PFSK-1 (cell line): ENCODE measurements at regions not wholly inside any gene's neighbourhood (a gene's known extent, or its start where the extent isn't known, plus 50 kb on each side); places are given as distances from the start of the nearest gene placed in this dataset.

Experiments used
- FOXP2 ChIP-seq: optimal IDR thresholded peaks from 2 replicates; pipeline ENCODE3; 2011; ENCODE audit warnings: borderline replicate concordance, control low read depth, inconsistent platforms; ENCODE audit not compliant: insufficient read depth; ENCODE audit errors: extremely low read length, extremely low read depth
- POLR2AphosphoS5 ChIP-seq: IDR thresholded peaks from 2 replicates; pipeline ENCODE4 v1.6.1; 2012; ENCODE audit warnings: low read depth, mild to moderate bottlenecking, control low read depth, low read length, moderate library complexity
- SIN3A ChIP-seq: IDR thresholded peaks from 2 replicates; pipeline ENCODE4 v1.6.1; 2012; ENCODE audit warnings: mild to moderate bottlenecking, low read length, moderate library complexity, borderline replicate concordance; ENCODE audit not compliant: insufficient read depth
- TAF1 ChIP-seq: IDR thresholded peaks from 2 replicates; pipeline ENCODE4 v1.6.1; 2012; ENCODE audit warnings: low read length, control low read depth, borderline replicate concordance; ENCODE audit not compliant: insufficient read depth
- TF ChIP-seq, protein P1 (sequence below), 2 experiments: IDR thresholded peaks; 2 replicates each; pipeline versions ENCODE4 v1.6.1 to v1.8.0; 2011 to 2012; ENCODE audit warnings: low read depth in 2 of 2, low read length in 2 of 2, control low read depth in 1 of 2, inconsistent platforms in 1 of 2, mild to moderate bottlenecking in 1 of 2, moderate library complexity in 1 of 2; ENCODE audit not compliant: insufficient read depth in 1 of 2

DNA sequence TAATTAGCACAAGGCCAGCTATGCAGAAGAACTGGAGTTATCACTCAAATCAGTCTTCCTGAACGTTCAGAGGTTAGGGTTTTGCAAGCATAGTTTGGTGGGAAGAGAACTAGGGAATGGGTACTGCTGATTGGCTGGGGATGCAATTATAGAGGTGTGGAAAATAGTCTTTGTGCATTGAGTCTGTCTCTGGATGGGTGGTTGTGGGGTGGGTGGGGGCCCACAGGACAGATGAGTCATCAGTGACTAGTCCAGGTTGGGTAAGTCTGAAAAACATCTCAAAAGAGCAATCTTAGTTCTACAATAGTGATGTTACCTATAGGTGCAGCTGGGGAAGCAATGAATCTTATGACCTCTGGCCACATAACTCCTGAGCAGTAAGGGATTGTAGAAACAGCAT lies 89.7 kb upstream of the HMCN1 start:
- TF ChIP-seq TAF1 = no peak
- no peak for TF ChIP-seq FOXP2

GRCh38 chr1:185636848-185637247 lies 97.3 kb upstream of the HMCN1 start:
- TF ChIP-seq SIN3A = no peak
- TF ChIP-seq POLR2AphosphoS5 = no peak
- TF ChIP-seq, protein P1, sequence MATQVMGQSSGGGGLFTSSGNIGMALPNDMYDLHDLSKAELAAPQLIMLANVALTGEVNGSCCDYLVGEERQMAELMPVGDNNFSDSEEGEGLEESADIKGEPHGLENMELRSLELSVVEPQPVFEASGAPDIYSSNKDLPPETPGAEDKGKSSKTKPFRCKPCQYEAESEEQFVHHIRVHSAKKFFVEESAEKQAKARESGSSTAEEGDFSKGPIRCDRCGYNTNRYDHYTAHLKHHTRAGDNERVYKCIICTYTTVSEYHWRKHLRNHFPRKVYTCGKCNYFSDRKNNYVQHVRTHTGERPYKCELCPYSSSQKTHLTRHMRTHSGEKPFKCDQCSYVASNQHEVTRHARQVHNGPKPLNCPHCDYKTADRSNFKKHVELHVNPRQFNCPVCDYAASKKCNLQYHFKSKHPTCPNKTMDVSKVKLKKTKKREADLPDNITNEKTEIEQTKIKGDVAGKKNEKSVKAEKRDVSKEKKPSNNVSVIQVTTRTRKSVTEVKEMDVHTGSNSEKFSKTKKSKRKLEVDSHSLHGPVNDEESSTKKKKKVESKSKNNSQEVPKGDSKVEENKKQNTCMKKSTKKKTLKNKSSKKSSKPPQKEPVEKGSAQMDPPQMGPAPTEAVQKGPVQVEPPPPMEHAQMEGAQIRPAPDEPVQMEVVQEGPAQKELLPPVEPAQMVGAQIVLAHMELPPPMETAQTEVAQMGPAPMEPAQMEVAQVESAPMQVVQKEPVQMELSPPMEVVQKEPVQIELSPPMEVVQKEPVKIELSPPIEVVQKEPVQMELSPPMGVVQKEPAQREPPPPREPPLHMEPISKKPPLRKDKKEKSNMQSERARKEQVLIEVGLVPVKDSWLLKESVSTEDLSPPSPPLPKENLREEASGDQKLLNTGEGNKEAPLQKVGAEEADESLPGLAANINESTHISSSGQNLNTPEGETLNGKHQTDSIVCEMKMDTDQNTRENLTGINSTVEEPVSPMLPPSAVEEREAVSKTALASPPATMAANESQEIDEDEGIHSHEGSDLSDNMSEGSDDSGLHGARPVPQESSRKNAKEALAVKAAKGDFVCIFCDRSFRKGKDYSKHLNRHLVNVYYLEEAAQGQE (IDR thresholded peaks at IDR 0.05; ENCODE audit: insufficient read depth in 1 of 2, low read depth in 2 of 2, low read length in 2 of 2) = no peak
- no peak for TF ChIP-seq TAF1
- TF ChIP-seq FOXP2 = no peak

DNA sequence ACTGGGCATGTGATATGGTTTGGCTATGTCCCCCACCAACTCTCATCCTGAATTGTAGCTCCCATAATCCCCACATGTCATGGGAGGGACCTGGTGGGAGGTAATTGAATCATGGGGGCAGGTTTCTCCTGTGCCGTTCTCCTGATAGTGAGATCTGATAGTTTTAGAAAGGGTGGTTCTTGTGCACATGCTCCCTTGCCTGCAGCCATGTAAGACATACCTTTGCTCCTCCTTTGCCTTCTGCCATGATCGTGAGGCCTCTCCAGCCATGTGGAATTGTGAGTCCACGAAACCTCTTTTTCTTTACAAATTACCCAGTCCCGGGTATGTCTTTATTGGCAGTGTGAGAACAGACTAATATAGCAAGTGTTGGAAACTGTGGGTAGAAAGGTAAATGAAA lies 99.5 kb upstream of the HMCN1 start:
- TF ChIP-seq TAF1 = no peak
- no peak for TF ChIP-seq FOXP2
- no peak for TF ChIP-seq SIN3A
- TF ChIP-seq POLR2AphosphoS5 = no peak
- TF ChIP-seq, protein P1 (IDR thresholded peaks at IDR 0.05; ENCODE audit: insufficient read depth in 1 of 2, low read depth in 2 of 2, low read length in 2 of 2) = no peak

- TF ChIP-seq FOXP2 (no peak), POLR2AphosphoS5 (no peak)
These were observed 101.3 kb upstream of the HMCN1 start for GRCh38 chr1:185632659-185633423.

- no peak for TF ChIP-seq POLR2AphosphoS5
- no peak for TF ChIP-seq TAF1
- no peak for TF ChIP-seq SIN3A
- no peak for TF ChIP-seq FOXP2
- TF ChIP-seq, protein P1 (IDR thresholded peaks at IDR 0.05; ENCODE audit: insufficient read depth in 1 of 2, low read depth in 2 of 2, low read length in 2 of 2) = no peak
These were observed 102.3 kb upstream of the HMCN1 start for GRCh38 chr1:185631843-185632242.

GRCh38 chr1:185627761-185628501 lies 106.3 kb upstream of the HMCN1 start:
- TF ChIP-seq FOXP2 = no peak
- TF ChIP-seq TAF1 = no peak
- no peak for TF ChIP-seq POLR2AphosphoS5
- TF ChIP-seq, protein P1 (IDR thresholded peaks at IDR 0.05; ENCODE audit: insufficient read depth in 1 of 2, low read depth in 2 of 2, low read length in 2 of 2) = no peak
- no peak for TF ChIP-seq SIN3A
